ENCODE measurements at regions not wholly inside any gene's neighbourhood (a gene's known extent, or its start where the extent isn't known, plus 50 kb on each side); places are given as distances from the start of the nearest gene placed in this dataset.

- H2AFZ ChIP-seq (ENCODE audit: low read length), result no peak overlapping the region
- TF ChIP-seq EZH2 (IDR thresholded peaks at IDR 0.05; ENCODE audit: borderline replicate concordance, low read length) (no peak), CTCF (IDR thresholded peaks at IDR 0.05; ENCODE audit: low read length) (no peak)
- no peaks in the 10 kb centered on the region for H3K27me3 ChIP-seq (ENCODE audit: insufficient read depth, low read length)
Measured at GRCh38 chr1:68586766-68587165, 89.9 kb upstream of the DEPDC1 start.

DNA sequence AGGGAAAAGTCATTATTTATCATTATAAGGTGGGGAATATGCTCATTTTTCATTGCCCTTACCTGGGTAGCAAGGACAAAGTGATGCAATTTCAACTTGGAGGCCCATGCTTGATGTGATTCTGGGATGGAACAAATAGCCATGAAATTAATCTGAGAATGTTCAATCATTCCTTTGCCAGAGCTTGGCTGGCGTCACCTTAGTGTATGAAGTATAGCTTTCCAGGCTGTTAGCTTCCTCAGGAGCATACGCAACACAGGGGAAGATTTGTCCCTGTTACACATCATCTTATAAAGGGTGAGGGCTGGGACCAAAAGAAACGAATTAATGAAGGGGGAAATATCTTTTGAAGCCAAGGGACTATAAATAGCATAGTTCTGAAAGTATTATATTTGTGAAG is 91.4 kb upstream of the DEPDC1 start:
- Histone ChIP-seq H3K4me2 (ENCODE audit: low read length) (no peak overlapping the region), H3K36me3 (ENCODE audit: insufficient read depth, low read length) (no peaks in the 10 kb centered on the region), H3K4me3 (ENCODE audit: low read depth, low read length, poor library complexity, severe bottlenecking) (no peak overlapping the region), H3K79me2 (ENCODE audit: insufficient read depth, low read length) (no peaks in the 10 kb centered on the region), H4K20me1 (ENCODE audit: insufficient read depth, low read length) (no peaks in the 10 kb centered on the region), H3K9me3 (ENCODE audit: low read length) (no peaks in the 10 kb centered on the region), H3K9me2 (ENCODE audit: low read depth, low read length) (no peaks in the 10 kb centered on the region), H3K9ac (ENCODE audit: low read length) (no peak overlapping the region), H3K27ac (ENCODE audit: low read depth, low read length, poor library complexity, severe bottlenecking) (no peak overlapping the region), H3K27me3 (ENCODE audit: insufficient read depth, low read length) (no peaks in the 10 kb centered on the region), H2AFZ (ENCODE audit: low read length) (no peak overlapping the region), H3K4me1 (ENCODE audit: insufficient read depth, low read length, severe bottlenecking) (no peaks in the 10 kb centered on the region), H3F3A (ENCODE audit: insufficient read depth, low read length) (no peaks in the 10 kb centered on the region)
- TF ChIP-seq EZH2 (IDR thresholded peaks at IDR 0.05; ENCODE audit: borderline replicate concordance, low read length) (no peak), CTCF (IDR thresholded peaks at IDR 0.05; ENCODE audit: low read length) (no peak)

More at GRCh38 chr1:68586766-68587165, 89.9 kb upstream of the DEPDC1 start:
- no peaks in the 10 kb centered on the region for H4K20me1 ChIP-seq (ENCODE audit: insufficient read depth, low read length)
- H3K9me3 ChIP-seq (ENCODE audit: low read length), result no peaks in the 10 kb centered on the region
- no peaks in the 10 kb centered on the region for H3K36me3 ChIP-seq (ENCODE audit: insufficient read depth, low read length)
- H3K27ac ChIP-seq (ENCODE audit: low read depth, low read length, poor library complexity, severe bottlenecking), result no peak overlapping the region
- H3K9me2 ChIP-seq (ENCODE audit: low read depth, low read length), result no peaks in the 10 kb centered on the region
- H3K9ac ChIP-seq (ENCODE audit: low read length), result no peak overlapping the region
- no peaks in the 10 kb centered on the region for H3K4me1 ChIP-seq (ENCODE audit: insufficient read depth, low read length, severe bottlenecking)
- no peaks in the 10 kb centered on the region for H3K79me2 ChIP-seq (ENCODE audit: insufficient read depth, low read length)
- no peaks in the 10 kb centered on the region for H3F3A ChIP-seq (ENCODE audit: insufficient read depth, low read length)
- no peak overlapping the region for H3K4me2 ChIP-seq (ENCODE audit: low read length)
- H3K4me3 ChIP-seq (ENCODE audit: low read depth, low read length, poor library complexity, severe bottlenecking), result no peak overlapping the region

DNA sequence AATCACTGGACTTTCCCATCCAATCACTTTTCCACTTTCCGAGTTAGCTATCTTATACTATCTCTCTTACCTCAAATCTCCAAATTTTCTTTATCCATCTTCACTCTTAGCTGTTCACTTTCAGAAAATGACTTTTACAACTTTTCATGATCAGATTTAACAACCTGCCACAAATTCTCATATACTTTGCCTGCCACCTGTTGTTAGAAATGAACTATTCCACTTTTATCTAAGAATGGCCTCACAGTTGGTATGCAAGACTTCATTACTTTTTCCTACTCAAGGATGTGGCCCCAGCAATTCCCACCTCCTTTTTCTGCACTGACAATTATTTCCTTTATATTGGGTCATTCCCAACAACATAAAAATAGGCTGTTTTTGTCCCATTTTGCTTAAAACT is 93.6 kb upstream of the DEPDC1 start:
- Histone ChIP-seq H3K79me2 (ENCODE audit: insufficient read depth, low read length) (no peaks in the 10 kb centered on the region), H3F3A (ENCODE audit: insufficient read depth, low read length) (no peaks in the 10 kb centered on the region), H3K9ac (ENCODE audit: low read length) (no peak overlapping the region), H4K20me1 (ENCODE audit: insufficient read depth, low read length) (no peaks in the 10 kb centered on the region), H3K27me3 (ENCODE audit: insufficient read depth, low read length) (no peaks in the 10 kb centered on the region), H3K9me2 (ENCODE audit: low read depth, low read length) (no peaks in the 10 kb centered on the region), H3K4me3 (ENCODE audit: low read depth, low read length, poor library complexity, severe bottlenecking) (no peak overlapping the region), H3K4me1 (ENCODE audit: insufficient read depth, low read length, severe bottlenecking) (no peaks in the 10 kb centered on the region), H3K4me2 (ENCODE audit: low read length) (no peak overlapping the region), H3K27ac (ENCODE audit: low read depth, low read length, poor library complexity, severe bottlenecking) (no peak overlapping the region), H2AFZ (ENCODE audit: low read length) (no peak overlapping the region), H3K9me3 (ENCODE audit: low read length) (no peaks in the 10 kb centered on the region), H3K36me3 (ENCODE audit: insufficient read depth, low read length) (no peaks in the 10 kb centered on the region)
- TF ChIP-seq EZH2 (IDR thresholded peaks at IDR 0.05; ENCODE audit: borderline replicate concordance, low read length), result no peak
- peak; percentile 10; the same call in 1 of the 2 replicates for TF ChIP-seq CTCF (IDR thresholded peaks at IDR 0.05; ENCODE audit: low read length)
